ENCODE measurements at regions not wholly inside any gene's neighbourhood (a gene's known extent, or its start where the extent isn't known, plus 50 kb on each side); places are given as distances from the start of the nearest gene placed in this dataset.

GRCh38 chr10:36164556-36165504, 522.7 kb upstream of the FZD8 start:
- Histone ChIP-seq H3K27me3 (ENCODE audit: control insufficient read depth, insufficient read depth, low read length) (no peaks in the 10 kb centered on the region), H3K9me3 (ENCODE audit: control insufficient read depth, insufficient read depth, low read length) (no peaks in the 10 kb centered on the region), H3K4me3 (ENCODE audit: low read depth, low read length) (no peak overlapping the region), H3K27ac (ENCODE audit: low read depth, low read length) (no peak overlapping the region), H3K36me3 (ENCODE audit: control insufficient read depth, insufficient read depth, low read length) (no peaks in the 10 kb centered on the region), H3K4me1 (ENCODE audit: control insufficient read depth, insufficient read depth, low read length) (no peaks in the 10 kb centered on the region)
- WGBS (ENCODE audit: insufficient coverage), result 86% methylated on average over 2 of the region's 4 CpGs
- DNase-seq (ENCODE audit: low read depth in 4 of 6, low spot score in 6 of 6), result no peak

GRCh38 chr10:36163827-36164226, 521.7 kb upstream of the FZD8 start:
- Histone ChIP-seq H3K36me3 (ENCODE audit: control insufficient read depth, insufficient read depth, low read length) (no peaks in the 10 kb centered on the region), H3K27ac (ENCODE audit: low read depth, low read length) (no peak overlapping the region), H3K27me3 (ENCODE audit: control insufficient read depth, insufficient read depth, low read length) (no peaks in the 10 kb centered on the region), H3K9me3 (ENCODE audit: control insufficient read depth, insufficient read depth, low read length) (no peaks in the 10 kb centered on the region), H3K4me3 (ENCODE audit: low read depth, low read length) (no peak overlapping the region), H3K4me1 (ENCODE audit: control insufficient read depth, insufficient read depth, low read length) (no peaks in the 10 kb centered on the region)
- DNase-seq (ENCODE audit: low read depth in 4 of 6, low spot score in 6 of 6), result no peak
- WGBS (ENCODE audit: insufficient coverage), result 89% methylated on average over 1 of the region's 2 CpGs

GRCh38 chr10:36157486-36157885, 515.4 kb upstream of the FZD8 start:
- H3K4me1 ChIP-seq (ENCODE audit: control insufficient read depth, insufficient read depth, low read length), result no peaks in the 10 kb centered on the region
- no peaks in the 10 kb centered on the region for H3K9me3 ChIP-seq (ENCODE audit: control insufficient read depth, insufficient read depth, low read length)
- no peaks in the 10 kb centered on the region for H3K27me3 ChIP-seq (ENCODE audit: control insufficient read depth, insufficient read depth, low read length)
- no peak overlapping the region for H3K27ac ChIP-seq (ENCODE audit: low read depth, low read length)
- no peak for DNase-seq (ENCODE audit: low read depth in 4 of 6, low spot score in 6 of 6)
- WGBS (ENCODE audit: insufficient coverage), result no CpG with 5 or more reads among the region's 3 CpGs
- no peak overlapping the region for H3K4me3 ChIP-seq (ENCODE audit: low read depth, low read length)
- H3K36me3 ChIP-seq (ENCODE audit: control insufficient read depth, insufficient read depth, low read length), result no peaks in the 10 kb centered on the region

GRCh38 chr10:36148207-36148606, 506.1 kb upstream of the FZD8 start:
- Histone ChIP-seq H3K4me1 (ENCODE audit: control insufficient read depth, insufficient read depth, low read length) (no peaks in the 10 kb centered on the region), H3K36me3 (ENCODE audit: control insufficient read depth, insufficient read depth, low read length) (no peaks in the 10 kb centered on the region), H3K27ac (ENCODE audit: low read depth, low read length) (no peak overlapping the region), H3K27me3 (ENCODE audit: control insufficient read depth, insufficient read depth, low read length) (no peaks in the 10 kb centered on the region), H3K4me3 (ENCODE audit: low read depth, low read length) (no peak overlapping the region), H3K9me3 (ENCODE audit: control insufficient read depth, insufficient read depth, low read length) (no peaks in the 10 kb centered on the region)
- no CpG with 5 or more reads among the region's 1 CpG for WGBS (ENCODE audit: insufficient coverage)
- no peak for DNase-seq (ENCODE audit: low read depth in 4 of 6, low spot score in 6 of 6)

GRCh38 chr10:36147529-36147928, 505.4 kb upstream of the FZD8 start:
- Histone ChIP-seq H3K36me3 (ENCODE audit: control insufficient read depth, insufficient read depth, low read length) (no peaks in the 10 kb centered on the region), H3K27me3 (ENCODE audit: control insufficient read depth, insufficient read depth, low read length) (no peaks in the 10 kb centered on the region), H3K4me1 (ENCODE audit: control insufficient read depth, insufficient read depth, low read length) (no peaks in the 10 kb centered on the region), H3K9me3 (ENCODE audit: control insufficient read depth, insufficient read depth, low read length) (no peaks in the 10 kb centered on the region), H3K27ac (ENCODE audit: low read depth, low read length) (no peak overlapping the region), H3K4me3 (ENCODE audit: low read depth, low read length) (no peak overlapping the region)
- no peak for DNase-seq (ENCODE audit: low read depth in 4 of 6, low spot score in 6 of 6)

- no peaks in the 10 kb centered on the region for H3K4me1 ChIP-seq (ENCODE audit: control insufficient read depth, insufficient read depth, low read length)
- no peak overlapping the region for H3K27ac ChIP-seq (ENCODE audit: low read depth, low read length)
- 14% methylated on average over 1 of the region's 7 CpGs for WGBS (ENCODE audit: insufficient coverage)
- no peaks in the 10 kb centered on the region for H3K27me3 ChIP-seq (ENCODE audit: control insufficient read depth, insufficient read depth, low read length)
- H3K4me3 ChIP-seq (ENCODE audit: low read depth, low read length), result no peak overlapping the region
- DNase-seq (ENCODE audit: low read depth in 4 of 6, low spot score in 6 of 6), result no peak
- no peaks in the 10 kb centered on the region for H3K36me3 ChIP-seq (ENCODE audit: control insufficient read depth, insufficient read depth, low read length)
- no peaks in the 10 kb centered on the region for H3K9me3 ChIP-seq (ENCODE audit: control insufficient read depth, insufficient read depth, low read length)
Observed at GRCh38 chr10:36141856-36142560, 499.9 kb upstream of the FZD8 start.

- no peak for DNase-seq (ENCODE audit: low read depth in 4 of 6, low spot score in 6 of 6)
- H3K36me3 ChIP-seq (ENCODE audit: control insufficient read depth, insufficient read depth, low read length), result no peaks in the 10 kb centered on the region
- H3K4me1 ChIP-seq (ENCODE audit: control insufficient read depth, insufficient read depth, low read length), result no peaks in the 10 kb centered on the region
- WGBS (ENCODE audit: insufficient coverage), result no CpG with 5 or more reads among the region's 4 CpGs
- no peak overlapping the region for H3K27ac ChIP-seq (ENCODE audit: low read depth, low read length)
- H3K9me3 ChIP-seq (ENCODE audit: control insufficient read depth, insufficient read depth, low read length), result no peaks in the 10 kb centered on the region
- H3K4me3 ChIP-seq (ENCODE audit: low read depth, low read length), result no peak overlapping the region
- no peaks in the 10 kb centered on the region for H3K27me3 ChIP-seq (ENCODE audit: control insufficient read depth, insufficient read depth, low read length)
Observed at GRCh38 chr10:36129051-36129450, 487.0 kb upstream of the FZD8 start.

GRCh38 chr10:36126076-36126475, 484.0 kb upstream of the FZD8 start:
- H3K27ac ChIP-seq (ENCODE audit: low read depth, low read length), result no peak overlapping the region
- no peaks in the 10 kb centered on the region for H3K9me3 ChIP-seq (ENCODE audit: control insufficient read depth, insufficient read depth, low read length)
- H3K27me3 ChIP-seq (ENCODE audit: control insufficient read depth, insufficient read depth, low read length), result no peaks in the 10 kb centered on the region
- no peaks in the 10 kb centered on the region for H3K4me1 ChIP-seq (ENCODE audit: control insufficient read depth, insufficient read depth, low read length)
- no peak for DNase-seq (ENCODE audit: low read depth in 4 of 6, low spot score in 6 of 6)
- no peaks in the 10 kb centered on the region for H3K36me3 ChIP-seq (ENCODE audit: control insufficient read depth, insufficient read depth, low read length)
- H3K4me3 ChIP-seq (ENCODE audit: low read depth, low read length), result no peak overlapping the region

GRCh38 chr10:36119455-36119854, 477.4 kb upstream of the FZD8 start:
- H3K36me3 ChIP-seq (ENCODE audit: control insufficient read depth, insufficient read depth, low read length), result no peaks in the 10 kb centered on the region
- 78% methylated on average over 3 of the region's 5 CpGs for WGBS (ENCODE audit: insufficient coverage)
- H3K27ac ChIP-seq (ENCODE audit: low read depth, low read length), result no peak overlapping the region
- H3K4me1 ChIP-seq (ENCODE audit: control insufficient read depth, insufficient read depth, low read length), result no peaks in the 10 kb centered on the region
- no peaks in the 10 kb centered on the region for H3K27me3 ChIP-seq (ENCODE audit: control insufficient read depth, insufficient read depth, low read length)
- H3K9me3 ChIP-seq (ENCODE audit: control insufficient read depth, insufficient read depth, low read length), result no peaks in the 10 kb centered on the region
- peak in 1 of 6 donors; percentile 30 for DNase-seq (ENCODE audit: low read depth in 4 of 6, low spot score in 6 of 6)
- no peak overlapping the region for H3K4me3 ChIP-seq (ENCODE audit: low read depth, low read length)

- Histone ChIP-seq H3K4me3 (ENCODE audit: low read depth, low read length) (no peak overlapping the region), H3K4me1 (ENCODE audit: control insufficient read depth, insufficient read depth, low read length) (no peaks in the 10 kb centered on the region), H3K9me3 (ENCODE audit: control insufficient read depth, insufficient read depth, low read length) (no peaks in the 10 kb centered on the region), H3K27me3 (ENCODE audit: control insufficient read depth, insufficient read depth, low read length) (no peaks in the 10 kb centered on the region), H3K36me3 (ENCODE audit: control insufficient read depth, insufficient read depth, low read length) (no peaks in the 10 kb centered on the region), H3K27ac (ENCODE audit: low read depth, low read length) (no peak overlapping the region)
- peak in 2 of 6 donors; percentile 52 to 75 for DNase-seq (ENCODE audit: low read depth in 4 of 6, low spot score in 6 of 6)
- 14% methylated on average over 1 of the region's 7 CpGs for WGBS (ENCODE audit: insufficient coverage)
Observed at GRCh38 chr10:36118314-36118713, 476.2 kb upstream of the FZD8 start.

Measured in spinal cord (tissue), 9 donors.